ENCODE measurements at regions not wholly inside any gene's neighbourhood (a gene's known extent, or its start where the extent isn't known, plus 50 kb on each side); places are given as distances from the start of the nearest gene placed in this dataset.
"Not testable (repeated sequence)": the region's sequence is repeated elsewhere in the genome, so short reads cannot be mapped to it uniquely, and the experiment has no call there.

DNA sequence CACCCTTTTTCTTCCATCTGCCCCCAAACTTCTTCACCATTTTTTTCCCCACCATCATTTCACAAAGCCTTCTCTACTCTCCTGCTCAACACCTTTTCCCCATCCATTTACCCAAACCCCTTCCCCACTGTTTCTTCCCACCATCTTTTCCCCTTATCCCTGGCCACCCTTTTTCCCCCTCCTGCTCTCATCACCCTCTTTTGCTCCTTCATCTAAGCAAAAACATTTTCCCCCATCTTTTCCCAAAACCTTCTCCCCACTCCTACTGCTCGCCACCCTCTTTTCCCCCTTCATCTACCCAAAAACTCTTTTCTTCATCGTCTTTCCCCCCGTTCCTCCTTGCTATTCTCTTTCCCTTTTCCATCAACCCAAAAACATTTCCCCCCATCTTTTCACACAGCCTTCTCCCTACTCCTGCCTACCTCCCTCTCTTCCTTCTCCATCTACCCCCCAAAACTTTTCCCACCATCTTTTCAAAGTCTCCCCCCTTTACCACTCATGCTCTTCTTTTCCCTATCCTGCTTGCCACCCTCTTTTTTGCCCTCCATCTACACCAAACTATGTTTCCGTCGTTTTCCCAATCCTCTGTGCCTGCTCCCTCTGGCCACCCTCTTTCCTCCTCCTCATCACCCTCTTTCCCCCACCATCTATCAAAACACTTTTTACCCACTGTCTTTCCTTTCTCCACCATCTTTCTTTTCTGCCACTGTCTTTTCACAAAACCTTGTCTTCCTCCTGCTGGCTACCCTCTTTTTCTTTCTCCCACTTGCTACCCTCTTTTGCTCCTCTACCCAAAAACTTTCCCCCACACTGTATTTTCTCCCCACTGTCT lies 205.8 kb upstream of the WSB1 start:
- DNase-seq (ENCODE audit: insufficient read length, low spot score) (no peak), FAIRE-seq (no peak)
- TF ChIP-seq POLR2A (IDR thresholded peaks at IDR 0.05; ENCODE audit: low read depth, low read length), result no peak
- TF ChIP-seq PAX5 (IDR thresholded peaks at IDR 0.05; ENCODE audit: insufficient read depth, low read length, severe bottlenecking), result no peak
- no peak for TF ChIP-seq POLR2AphosphoS5 (IDR thresholded peaks at IDR 0.05; ENCODE audit: low read depth, low read length)
- no peak for TF ChIP-seq POU2F2 (IDR thresholded peaks at IDR 0.05; ENCODE audit: low read depth, low read length)

- DNase-seq (ENCODE audit: insufficient read length, low spot score), result no peak
- TF ChIP-seq TAF1 (IDR thresholded peaks at IDR 0.05; ENCODE audit: low read depth, low read length), result no peak
- TF ChIP-seq PAX5 (IDR thresholded peaks at IDR 0.05; ENCODE audit: insufficient read depth, low read length, severe bottlenecking), result no peak
- TF ChIP-seq POU2F2 (IDR thresholded peaks at IDR 0.05; ENCODE audit: low read depth, low read length), result no peak
- TF ChIP-seq POLR2AphosphoS5 (IDR thresholded peaks at IDR 0.05; ENCODE audit: low read depth, low read length), result no peak
- TF ChIP-seq SPI1 (IDR thresholded peaks at IDR 0.05; ENCODE audit: low read depth, low read length), result no peak
- TF ChIP-seq POLR2A (IDR thresholded peaks at IDR 0.05; ENCODE audit: low read depth, low read length), result no peak
- FAIRE-seq, result no peak
Measured at GRCh38 chr17:27088767-27089078, 205.2 kb upstream of the WSB1 start.

DNA sequence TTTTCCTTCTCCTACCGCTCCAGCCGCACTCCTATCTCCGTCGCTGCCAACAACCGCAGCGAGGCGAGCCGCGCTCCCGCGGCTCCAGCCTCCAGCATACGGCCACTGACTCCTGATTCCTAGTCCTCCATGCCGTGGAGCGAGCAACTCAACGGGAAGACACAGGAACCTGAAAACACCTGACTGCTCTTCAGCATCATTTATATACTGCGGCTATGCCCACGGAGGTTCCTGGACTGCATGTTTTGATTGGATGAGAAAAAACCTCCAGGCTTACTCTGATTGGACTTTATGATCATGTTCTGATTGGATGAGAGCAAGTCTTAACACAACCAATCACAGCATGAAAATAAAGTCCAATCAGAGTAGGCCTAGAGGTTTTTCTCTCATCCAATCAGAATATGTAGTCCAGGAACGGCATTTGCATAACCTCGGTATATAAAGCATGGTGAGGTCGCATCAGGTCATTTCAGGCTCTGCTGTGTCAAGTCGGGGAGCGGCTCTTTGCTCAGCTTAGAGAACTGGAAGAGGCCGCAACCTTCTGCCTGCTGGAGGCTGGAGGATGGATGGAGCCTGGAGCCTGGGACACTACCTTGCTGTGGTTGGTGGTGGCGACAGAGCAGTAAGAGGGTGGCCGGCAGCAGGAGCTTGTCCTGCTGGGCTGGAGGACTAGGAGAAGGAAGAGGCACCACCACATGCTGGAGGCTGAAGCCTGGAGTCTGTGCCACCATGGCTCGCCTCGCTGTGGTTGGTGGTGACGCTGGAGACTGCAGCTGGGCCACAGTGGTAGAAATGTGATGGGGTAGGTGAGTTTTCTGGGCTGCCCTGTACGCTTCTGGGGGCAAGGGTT lies 204.6 kb upstream of the WSB1 start:
- DNase-seq (ENCODE audit: insufficient read length, low spot score); FAIRE-seq: not testable (repeated sequence)

DNA sequence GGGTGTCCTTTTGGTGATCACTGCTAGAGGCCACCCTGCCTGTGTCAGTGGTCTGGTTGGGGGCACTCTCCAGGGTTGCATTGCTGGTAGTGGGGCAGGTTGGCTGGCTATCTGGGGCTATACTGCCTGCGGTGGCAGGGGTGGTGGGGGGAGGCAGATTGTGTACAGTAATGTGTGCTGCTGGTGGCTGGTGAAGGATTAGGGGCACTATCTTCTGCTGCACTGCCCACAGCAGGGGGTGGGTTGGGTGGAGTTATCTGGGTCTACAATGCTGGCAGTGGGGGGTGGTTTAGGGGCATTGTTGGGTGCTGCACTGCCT lies 204.0 kb upstream of the WSB1 start:
- DNase-seq (ENCODE audit: insufficient read length, low spot score), result no peak
- no peak for FAIRE-seq
- TF ChIP-seq POU2F2 (IDR thresholded peaks at IDR 0.05; ENCODE audit: low read depth, low read length) (no peak), SPI1 (IDR thresholded peaks at IDR 0.05; ENCODE audit: low read depth, low read length) (no peak), TAF1 (IDR thresholded peaks at IDR 0.05; ENCODE audit: low read depth, low read length) (no peak), POLR2AphosphoS5 (IDR thresholded peaks at IDR 0.05; ENCODE audit: low read depth, low read length) (no peak), PAX5 (IDR thresholded peaks at IDR 0.05; ENCODE audit: insufficient read depth, low read length, severe bottlenecking) (no peak), POLR2A (IDR thresholded peaks at IDR 0.05; ENCODE audit: low read depth, low read length) (no peak)

GRCh38 chr17:27090450-27091042 lies 203.4 kb upstream of the WSB1 start:
- not testable (repeated sequence) for FAIRE-seq; DNase-seq (ENCODE audit: insufficient read length, low spot score)

DNA sequence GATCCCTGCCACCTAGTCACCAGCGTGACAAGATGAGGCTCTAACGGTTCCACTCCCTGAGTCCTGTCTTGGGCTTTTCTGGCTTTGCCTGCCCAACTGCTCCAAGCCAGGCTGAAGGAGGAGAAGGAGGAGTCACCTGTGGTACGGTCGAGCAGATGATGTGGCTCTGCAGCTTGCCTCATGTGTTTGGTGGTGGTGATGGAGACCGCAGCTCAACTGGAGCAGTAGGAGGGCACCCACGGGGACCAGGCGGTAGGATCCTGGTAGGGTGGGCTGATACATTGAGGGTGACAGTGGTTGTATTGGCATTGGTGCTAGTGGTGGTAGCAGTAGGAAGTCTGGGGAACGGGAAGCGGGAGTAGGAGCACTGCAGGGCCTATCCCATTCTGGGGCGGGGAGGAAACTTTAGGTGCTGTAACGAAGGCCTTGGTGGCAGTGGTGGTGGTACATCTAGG lies 202.8 kb upstream of the WSB1 start:
- FAIRE-seq, result no peak
- no peak for DNase-seq (ENCODE audit: insufficient read length, low spot score)
- TF ChIP-seq TAF1 (IDR thresholded peaks at IDR 0.05; ENCODE audit: low read depth, low read length) (no peak), POLR2A (IDR thresholded peaks at IDR 0.05; ENCODE audit: low read depth, low read length) (no peak), POLR2AphosphoS5 (IDR thresholded peaks at IDR 0.05; ENCODE audit: low read depth, low read length) (no peak), SPI1 (IDR thresholded peaks at IDR 0.05; ENCODE audit: low read depth, low read length) (no peak)

DNA sequence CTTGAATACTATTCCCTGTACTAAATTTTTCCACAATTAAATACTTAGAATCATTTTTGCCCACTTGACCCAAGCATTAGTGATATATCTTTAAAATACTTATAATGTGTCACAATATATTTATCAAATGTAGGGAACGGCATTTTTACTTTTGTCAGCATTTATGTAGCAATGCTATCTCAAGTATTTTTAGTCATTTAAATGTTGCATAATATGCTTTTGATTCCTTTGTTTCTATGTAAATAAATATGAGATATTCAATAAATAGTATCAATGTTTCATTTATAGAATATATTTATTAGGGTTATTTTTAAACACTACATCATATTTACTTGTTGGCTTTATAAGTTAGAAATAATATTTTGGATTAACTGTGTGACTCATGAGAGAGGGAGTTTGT lies 199.7 kb upstream of the WSB1 start:
- not testable (repeated sequence) for FAIRE-seq; DNase-seq (ENCODE audit: insufficient read length, low spot score)

- not testable (repeated sequence) for DNase-seq (ENCODE audit: insufficient read length, low spot score); FAIRE-seq
Measured at GRCh38 chr17:27095821-27096220, 198.1 kb upstream of the WSB1 start.

DNA sequence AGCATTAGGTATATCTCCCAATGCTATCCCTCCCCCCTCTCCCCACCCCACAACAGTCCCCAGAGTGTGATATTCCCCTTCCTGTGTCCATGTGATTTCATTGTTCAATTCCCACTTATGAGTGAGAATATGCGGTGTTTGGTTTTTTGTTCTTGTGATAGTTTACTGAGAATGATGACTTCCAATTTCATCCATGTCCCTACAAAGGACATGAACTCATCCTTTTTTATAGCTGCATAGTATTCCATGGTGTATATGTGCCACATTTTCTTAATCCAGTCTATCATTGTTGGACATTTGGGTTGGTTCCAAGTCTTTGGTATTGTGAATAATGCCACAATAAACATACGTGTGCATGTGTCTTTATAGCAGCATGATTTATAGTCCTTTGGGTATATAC lies 194.6 kb upstream of the WSB1 start:
- DNase-seq (ENCODE audit: insufficient read length, low spot score); FAIRE-seq: not testable (repeated sequence)

DNA sequence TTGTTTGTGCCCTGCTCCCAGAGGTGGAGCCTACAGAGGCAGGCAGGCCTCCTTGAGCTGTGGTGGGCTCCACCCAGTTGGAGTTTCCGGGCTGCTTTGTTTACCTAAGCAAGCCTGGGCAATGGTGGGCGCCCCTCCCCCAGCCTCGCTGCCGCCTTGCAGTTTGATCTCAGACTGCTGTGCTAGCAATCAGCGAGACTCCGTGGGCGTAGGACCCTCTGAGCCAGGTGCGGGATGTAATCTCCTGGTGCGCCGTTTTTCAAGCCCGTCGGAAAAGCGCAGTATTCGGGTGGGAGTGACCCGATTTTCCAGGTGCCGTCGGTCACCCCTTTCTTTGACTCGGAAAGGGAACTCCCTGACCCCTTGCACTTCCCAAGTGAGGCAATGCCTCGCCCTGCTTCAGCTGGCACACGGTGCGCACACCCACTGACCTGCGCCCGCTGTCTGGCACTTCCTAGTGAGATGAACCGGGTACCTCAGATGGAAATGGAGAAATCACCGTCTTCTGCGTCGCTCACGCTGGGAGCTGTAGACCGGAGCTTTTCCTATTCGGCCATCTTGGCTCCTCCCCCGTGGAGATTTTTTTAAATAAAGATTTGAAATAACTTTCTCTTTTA lies 189.2 kb upstream of the WSB1 start:
- DNase-seq (ENCODE audit: insufficient read length, low spot score); FAIRE-seq: not testable (repeated sequence)

DNA sequence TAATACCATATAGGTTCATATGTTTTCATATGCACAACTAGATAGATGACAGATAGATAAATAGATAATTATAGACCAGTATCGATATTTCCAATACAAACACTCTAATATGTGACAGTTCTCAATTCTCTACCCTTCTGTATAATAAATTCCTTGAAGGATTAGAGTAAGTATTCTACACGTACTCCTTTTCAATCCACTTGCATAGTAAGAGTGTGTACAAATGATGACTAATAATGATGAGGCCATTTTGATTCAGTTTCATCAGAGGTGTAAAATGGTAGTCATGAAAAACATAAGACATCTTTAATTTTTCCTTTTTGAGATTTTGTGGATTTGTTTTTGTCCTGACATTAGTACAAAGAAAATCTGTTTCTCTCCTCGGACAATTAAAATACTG lies 188.3 kb upstream of the WSB1 start:
- TF ChIP-seq POU2F2 (IDR thresholded peaks at IDR 0.05; ENCODE audit: low read depth, low read length), result no peak
- no peak for TF ChIP-seq POLR2AphosphoS5 (IDR thresholded peaks at IDR 0.05; ENCODE audit: low read depth, low read length)
- TF ChIP-seq SPI1 (IDR thresholded peaks at IDR 0.05; ENCODE audit: low read depth, low read length), result no peak
- no peak for TF ChIP-seq POLR2A (IDR thresholded peaks at IDR 0.05; ENCODE audit: low read depth, low read length)
- TF ChIP-seq PAX5 (IDR thresholded peaks at IDR 0.05; ENCODE audit: insufficient read depth, low read length, severe bottlenecking), result no peak
- TF ChIP-seq TAF1 (IDR thresholded peaks at IDR 0.05; ENCODE audit: low read depth, low read length), result no peak
- no peak for DNase-seq (ENCODE audit: insufficient read length, low spot score)
- no peak for FAIRE-seq

All from GM12891 (cell line).